HK-2 (cell line): ENCODE measurements at regions not wholly inside any gene's neighbourhood (a gene's known extent, or its start where the extent isn't known, plus 50 kb on each side); places are given as distances from the start of the nearest gene placed in this dataset.
A peak's percentile ranks its signal among the peaks of the same experiment; 100 is the strongest.
"Not testable (repeated sequence)": the region's sequence is repeated elsewhere in the genome, so short reads cannot be mapped to it uniquely, and the experiment has no call there.

Source experiments
- DNase-seq: peaks from one replicate; pipeline ENCODE4 v3.0.0-alpha.2; 2018; ENCODE audit not compliant: unreplicated experiment

- DNase-seq = no peak
Measured at GRCh38 chr1:105591681-105592080, 1464.8 kb upstream of the PRMT6 start.

DNA sequence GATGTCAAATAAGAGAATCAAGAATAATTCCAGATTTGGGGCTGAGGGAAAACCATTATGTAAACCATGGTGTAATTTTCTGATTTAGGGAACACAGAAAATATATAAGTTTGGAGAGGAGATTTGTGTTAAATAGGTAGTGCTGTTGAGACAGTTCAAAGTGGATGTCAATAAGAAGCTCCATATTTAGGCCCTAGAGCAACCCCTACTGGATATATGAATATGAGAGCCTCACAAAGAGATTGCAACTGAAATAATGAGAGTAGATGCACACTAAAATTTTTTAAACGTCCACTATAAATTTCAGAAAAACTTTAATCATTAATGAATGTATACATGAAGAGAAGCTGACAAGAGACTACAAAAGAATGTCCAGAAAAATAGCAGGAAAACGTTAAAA is 1447.8 kb upstream of the PRMT6 start:
- no peak for DNase-seq

- no peak for DNase-seq
Measured at GRCh38 chr1:105626276-105626987, 1430.0 kb upstream of the PRMT6 start.

DNA sequence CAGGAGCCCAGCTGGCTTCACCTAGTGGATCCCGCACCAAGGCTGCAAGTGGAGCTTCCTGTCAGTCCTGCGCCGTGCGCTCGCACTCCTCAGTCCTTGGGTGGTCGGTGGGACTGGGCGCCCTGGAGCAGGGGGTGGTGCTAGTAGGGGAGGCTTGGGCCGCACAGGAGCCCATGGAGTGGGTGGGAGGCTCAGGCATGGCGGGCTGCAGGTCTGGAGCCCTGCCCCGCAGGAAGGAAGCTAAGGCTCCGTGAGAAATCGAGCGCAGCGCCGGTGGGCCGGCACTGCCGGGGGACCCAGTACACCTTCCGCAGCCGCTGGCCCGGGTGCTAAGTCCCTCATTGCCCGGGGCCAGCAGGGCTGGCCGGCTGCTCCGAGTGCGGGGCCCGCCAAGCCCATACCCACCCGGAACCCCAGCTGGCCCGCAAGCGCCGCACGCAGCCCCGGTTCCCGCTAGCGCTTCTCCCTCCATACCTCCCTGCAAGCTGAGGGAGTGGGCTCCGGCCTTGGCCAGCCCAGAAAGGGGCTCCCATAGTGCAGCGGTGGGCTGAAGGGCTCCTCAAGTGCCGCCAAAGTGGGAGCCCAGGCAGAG is 1425.2 kb upstream of the PRMT6 start:
- not testable (repeated sequence) for DNase-seq

GRCh38 chr1:105632342-105633196 is 1423.9 kb upstream of the PRMT6 start:
- no peak for DNase-seq

- DNase-seq = no peak
Measured at GRCh38 chr1:105636052-105636451, 1420.4 kb upstream of the PRMT6 start.

GRCh38 chr1:105641407-105641806 is 1415.1 kb upstream of the PRMT6 start:
- no peak for DNase-seq

GRCh38 chr1:105652109-105652508 is 1404.4 kb upstream of the PRMT6 start:
- no peak for DNase-seq

DNA sequence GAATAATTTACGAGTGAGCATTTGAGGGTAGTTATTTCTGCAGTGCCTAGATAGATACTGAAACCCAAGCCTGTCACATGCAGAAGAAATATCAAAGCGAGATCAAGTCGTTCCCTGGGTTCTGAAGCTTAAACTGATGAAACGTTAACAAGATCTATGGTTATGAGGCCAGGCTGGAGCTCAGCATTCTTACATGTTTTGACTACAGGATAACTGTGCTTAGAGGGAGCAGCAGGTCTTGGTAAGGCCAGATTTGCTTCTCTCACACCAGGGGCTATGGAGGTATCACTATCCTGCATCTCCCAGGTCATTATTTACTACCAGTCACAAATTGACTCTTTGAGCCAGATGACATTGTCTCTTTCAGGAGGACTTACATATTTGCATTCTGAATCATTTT is 1401.4 kb upstream of the PRMT6 start:
- no peak for DNase-seq

- no peak for DNase-seq
Measured at GRCh38 chr1:105664495-105664894, 1392.0 kb upstream of the PRMT6 start.

GRCh38 chr1:105678334-105678733 is 1378.1 kb upstream of the PRMT6 start:
- DNase-seq = no peak

GRCh38 chr1:105684714-105685113 is 1371.8 kb upstream of the PRMT6 start:
- DNase-seq = no peak

- DNase-seq = no peak
Measured at GRCh38 chr1:105686026-105686425, 1370.4 kb upstream of the PRMT6 start.

DNA sequence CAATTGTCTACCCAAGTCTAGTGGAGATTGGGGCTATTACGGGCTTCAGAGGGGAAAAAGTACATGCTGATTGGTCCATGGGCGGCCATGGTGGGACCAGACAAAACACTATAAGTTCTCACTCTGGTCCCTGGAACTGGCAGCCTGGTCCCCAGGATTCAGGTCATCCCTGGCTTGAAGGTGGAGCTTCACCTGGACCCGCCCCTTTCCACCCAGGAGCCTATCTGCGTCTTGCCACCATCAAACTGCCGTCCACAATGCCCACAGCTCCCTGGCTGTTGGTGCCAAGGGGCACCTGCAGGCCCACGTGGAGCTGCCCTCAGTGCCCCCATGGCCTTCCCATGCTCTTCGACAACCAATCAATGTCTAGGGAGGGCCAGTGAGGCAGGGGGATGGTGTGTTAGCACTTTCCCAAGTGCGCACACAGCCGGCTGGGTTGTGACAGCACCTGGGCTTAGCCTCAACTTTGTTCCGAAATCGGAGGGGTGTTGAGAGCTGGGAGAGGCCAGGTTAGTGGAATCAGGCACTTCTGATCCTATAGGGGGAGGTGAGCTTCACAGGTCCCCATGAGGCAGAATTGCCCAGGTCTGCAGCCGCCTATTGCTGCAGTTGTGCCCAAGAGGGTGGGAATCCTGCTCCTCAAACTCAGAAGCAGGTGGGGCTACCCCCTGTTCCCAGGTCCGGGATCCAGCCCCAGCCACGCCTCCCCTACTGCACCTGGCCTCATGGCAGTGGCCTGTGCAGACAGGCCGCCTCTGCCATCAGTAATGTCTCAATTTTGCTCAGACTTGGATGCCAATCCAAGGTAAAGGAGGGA is 1369.4 kb upstream of the PRMT6 start:
- no peak for DNase-seq

DNA sequence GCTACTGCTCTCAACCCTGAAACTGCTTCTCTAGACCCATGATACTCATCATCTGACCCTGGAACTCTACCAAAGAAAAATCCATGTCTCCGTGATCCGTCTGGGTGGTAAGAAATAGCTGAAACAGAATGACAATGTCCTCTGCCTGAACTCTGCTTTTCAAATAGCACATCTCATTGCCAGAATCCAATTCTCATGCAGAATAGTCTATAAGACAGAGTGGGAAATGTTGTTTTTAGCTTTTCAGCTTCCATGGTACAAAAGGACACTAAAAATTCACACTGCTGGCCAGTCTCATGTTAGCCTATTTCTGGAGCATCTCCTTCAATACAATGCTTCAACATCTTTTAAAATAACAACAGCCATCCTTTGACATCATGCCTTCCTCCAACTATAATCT is 1355.8 kb upstream of the PRMT6 start:
- DNase-seq = no peak

- DNase-seq = no peak
Measured at GRCh38 chr1:105724286-105724685, 1332.2 kb upstream of the PRMT6 start.

GRCh38 chr1:105730701-105731100 is 1325.8 kb upstream of the PRMT6 start:
- no peak for DNase-seq

DNA sequence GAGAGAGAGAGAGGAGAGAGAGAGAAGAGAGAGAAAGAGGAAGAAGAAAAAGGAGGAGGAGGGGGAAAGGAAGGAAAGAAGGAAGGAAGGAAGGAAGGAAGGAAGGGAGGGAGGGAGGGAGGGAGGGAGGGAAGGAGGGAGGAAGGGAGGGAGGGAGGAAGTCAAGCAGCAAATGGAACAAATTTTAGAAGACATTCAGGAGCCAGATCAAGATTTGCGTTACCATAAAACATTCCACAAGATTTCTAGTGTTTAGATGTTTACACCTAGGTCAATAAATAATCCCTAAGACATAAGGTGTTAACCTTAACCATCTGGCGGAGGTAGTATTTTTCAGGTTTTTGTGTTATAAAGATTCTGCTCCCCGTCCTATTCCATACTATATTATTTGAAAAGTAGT is 1320.1 kb upstream of the PRMT6 start:
- no peak for DNase-seq

DNA sequence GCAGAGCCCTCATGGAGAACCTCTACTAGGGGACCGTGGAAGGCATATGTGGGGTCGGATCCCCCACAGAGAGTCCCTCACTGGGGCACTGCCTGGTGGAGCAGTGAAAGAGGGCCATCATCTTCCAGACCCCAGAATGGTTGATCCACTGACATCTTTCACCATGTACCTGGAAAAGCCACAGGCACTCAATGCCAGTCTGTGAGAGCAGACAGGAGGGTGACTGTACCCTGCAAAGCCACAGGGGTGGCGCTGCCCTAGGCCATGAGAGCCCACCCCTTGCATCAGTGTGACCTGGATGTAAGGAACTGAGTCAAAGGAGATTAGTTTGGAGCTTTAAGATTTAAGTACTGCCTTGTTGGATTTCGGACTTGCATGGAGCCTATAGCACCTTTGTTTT is 1276.7 kb upstream of the PRMT6 start:
- DNase-seq = no peak

GRCh38 chr1:105785021-105785420 is 1271.5 kb upstream of the PRMT6 start:
- no peak for DNase-seq

DNA sequence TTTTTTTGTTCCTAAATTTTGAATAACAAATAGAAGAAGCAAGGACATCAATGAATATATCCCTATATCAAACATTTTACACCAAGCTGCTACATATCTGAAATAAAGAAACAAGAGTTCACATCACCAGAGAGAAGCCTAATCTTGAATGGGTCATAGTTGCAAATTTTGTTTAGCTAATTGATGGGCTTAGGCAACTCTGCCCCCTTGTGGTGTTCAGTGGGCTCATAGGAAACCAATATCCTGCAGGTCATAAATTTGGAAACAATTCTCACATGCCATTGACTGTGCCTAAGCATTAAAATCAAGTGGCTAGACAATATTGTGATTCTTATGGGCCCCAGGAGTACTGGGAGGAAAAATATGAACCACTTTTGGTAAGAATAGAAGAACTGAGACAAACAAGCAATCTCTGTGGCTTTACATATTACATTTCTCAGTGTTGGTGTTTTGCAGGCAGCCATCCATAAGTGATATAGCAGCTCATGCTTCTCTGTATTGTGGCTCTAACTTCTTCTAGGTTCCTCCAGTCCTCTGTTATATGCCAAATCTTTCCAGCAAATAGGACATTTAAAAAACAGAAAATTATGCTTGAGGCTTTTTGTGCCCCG is 1262.8 kb upstream of the PRMT6 start:
- peak; percentile 42 for DNase-seq

GRCh38 chr1:105795741-105796140 is 1260.7 kb upstream of the PRMT6 start:
- no peak for DNase-seq
